Urinary bladder (tissue), 3 donors: ENCODE measurements at regions not wholly inside any gene's neighbourhood (a gene's known extent, or its start where the extent isn't known, plus 50 kb on each side); places are given as distances from the start of the nearest gene placed in this dataset.
"Not testable (repeated sequence)": the region's sequence is repeated elsewhere in the genome, so short reads cannot be mapped to it uniquely, and the experiment has no call there.

Experiments
- DNase-seq: peaks from one replicate; pipeline ENCODE4 v3.0.0-alpha.2; 2015; ENCODE audit errors: extremely low spot score
- H3K27ac ChIP-seq: one replicate; pipeline ENCODE4 v1.5.1; 2013; ENCODE audit warnings: low read depth, mild to moderate bottlenecking, moderate library complexity
- H3K36me3 ChIP-seq: one replicate; pipeline ENCODE4 v1.6.1; 2013; ENCODE audit warnings: mild to moderate bottlenecking, moderate library complexity; ENCODE audit not compliant: insufficient read depth
- H3K4me1 ChIP-seq: one replicate; pipeline ENCODE4 v1.6.1; 2013; ENCODE audit warnings: mild to moderate bottlenecking, moderate library complexity; ENCODE audit not compliant: insufficient read depth
- H3K4me3 ChIP-seq: one replicate; pipeline ENCODE4 v1.5.1; 2013; ENCODE audit warnings: low read depth, low read length
- WGBS: extraction: QIAGEN DNeasy Blood & Tissue Kit; methylation state at CpG from one replicate; pipeline ENCODE4 v1.1.7; 2013; 5-methylcytosine and 5-hydroxymethylcytosine counted together
- donor health status: healthy with polysubstance abuse.
- donor health status: healthy.

- DNase-seq = no peak
- Histone ChIP-seq H3K36me3 (no peaks in the 10 kb centered on the region), H3K27ac (no peak overlapping the region), H3K4me1 (no peaks in the 10 kb centered on the region), H3K4me3 (no peak overlapping the region)
- 39% methylated on average over 6 of the region's 6 CpGs for WGBS
These were observed 637.0 kb downstream of the COL12A1 start for GRCh38 chr6:74568861-74569260.

GRCh38 chr6:74567923-74568290, 637.9 kb downstream of the COL12A1 start:
- not testable (repeated sequence) for H3K36me3 ChIP-seq, DNase-seq, H3K4me3 ChIP-seq, H3K27ac ChIP-seq, H3K4me1 ChIP-seq
- WGBS = 96% methylated on average over 4 of the region's 4 CpGs

- Histone ChIP-seq H3K36me3 (no peaks in the 10 kb centered on the region), H3K4me3 (no peak overlapping the region), H3K4me1 (no peaks in the 10 kb centered on the region), H3K27ac (no peak overlapping the region)
- WGBS = 95% methylated on average over 7 of the region's 7 CpGs
- no peak for DNase-seq
These were observed 638.5 kb downstream of the COL12A1 start for GRCh38 chr6:74567281-74567922.

GRCh38 chr6:74557236-74557635, 648.6 kb downstream of the COL12A1 start:
- DNase-seq = no peak
- Histone ChIP-seq H3K4me1 (no peaks in the 10 kb centered on the region), H3K4me3 (no peak overlapping the region), H3K27ac (no peak overlapping the region), H3K36me3 (no peaks in the 10 kb centered on the region)

GRCh38 chr6:74554041-74554440, 651.8 kb downstream of the COL12A1 start:
- Histone ChIP-seq H3K36me3 (no peaks in the 10 kb centered on the region), H3K27ac (no peak overlapping the region), H3K4me1 (no peaks in the 10 kb centered on the region), H3K4me3 (no peak overlapping the region)
- 50% methylated on average over 2 of the region's 2 CpGs for WGBS
- DNase-seq = no peak

- Histone ChIP-seq H3K4me1 (no peaks in the 10 kb centered on the region), H3K27ac (no peak overlapping the region), H3K36me3 (no peaks in the 10 kb centered on the region), H3K4me3 (no peak overlapping the region)
- no peak for DNase-seq
These were observed 654.0 kb downstream of the COL12A1 start for GRCh38 chr6:74551896-74552295.

- Histone ChIP-seq H3K4me1 (no peaks in the 10 kb centered on the region), H3K4me3 (no peak overlapping the region), H3K36me3 (no peaks in the 10 kb centered on the region), H3K27ac (no peak overlapping the region)
- 79% methylated on average over 6 of the region's 6 CpGs for WGBS
- no peak for DNase-seq
These were observed 655.0 kb downstream of the COL12A1 start for GRCh38 chr6:74550821-74551220.

- DNase-seq = no peak
- no peak overlapping the region for H3K4me3 ChIP-seq
- no peaks in the 10 kb centered on the region for H3K4me1 ChIP-seq
- WGBS = 88% methylated on average over 3 of the region's 3 CpGs
- H3K27ac ChIP-seq = no peak overlapping the region
- no peaks in the 10 kb centered on the region for H3K36me3 ChIP-seq
These were observed 656.1 kb downstream of the COL12A1 start for GRCh38 chr6:74549746-74550145.

GRCh38 chr6:74534465-74535211, 671.2 kb downstream of the COL12A1 start:
- H3K4me1 ChIP-seq = no peaks in the 10 kb centered on the region
- DNase-seq = no peak
- H3K4me3 ChIP-seq = no peak overlapping the region
- no peaks in the 10 kb centered on the region for H3K36me3 ChIP-seq
- 54% methylated on average over 2 of the region's 2 CpGs for WGBS
- no peak overlapping the region for H3K27ac ChIP-seq

- no peak for DNase-seq
- Histone ChIP-seq H3K36me3 (no peaks in the 10 kb centered on the region), H3K4me1 (no peaks in the 10 kb centered on the region), H3K4me3 (no peak overlapping the region), H3K27ac (no peak overlapping the region)
- 31% methylated on average over 1 of the region's 1 CpG for WGBS
These were observed 686.7 kb downstream of the COL12A1 start for GRCh38 chr6:74519163-74519562.

GRCh38 chr6:74518035-74518434, 687.8 kb downstream of the COL12A1 start:
- H3K4me3 ChIP-seq = no peak overlapping the region
- DNase-seq = no peak
- no peaks in the 10 kb centered on the region for H3K36me3 ChIP-seq
- no peaks in the 10 kb centered on the region for H3K4me1 ChIP-seq
- 88% methylated on average over 1 of the region's 1 CpG for WGBS
- H3K27ac ChIP-seq = no peak overlapping the region

- WGBS = 88% methylated on average over 3 of the region's 3 CpGs
- Histone ChIP-seq H3K4me3 (no peak overlapping the region), H3K4me1 (no peaks in the 10 kb centered on the region), H3K27ac (no peak overlapping the region), H3K36me3 (no peaks in the 10 kb centered on the region)
- DNase-seq = no peak
These were observed 695.0 kb downstream of the COL12A1 start for GRCh38 chr6:74510878-74511277.

- no peaks in the 10 kb centered on the region for H3K4me1 ChIP-seq
These were observed 698.2 kb downstream of the COL12A1 start for GRCh38 chr6:74507649-74508048.

GRCh38 chr6:74505391-74505790, 700.5 kb downstream of the COL12A1 start:
- DNase-seq = no peak
- 86% methylated on average over 1 of the region's 1 CpG for WGBS
- Histone ChIP-seq H3K27ac (no peak overlapping the region), H3K36me3 (no peaks in the 10 kb centered on the region), H3K4me3 (no peak overlapping the region), H3K4me1 (no peaks in the 10 kb centered on the region)

More at GRCh38 chr6:74507649-74508048, 698.2 kb downstream of the COL12A1 start:
- WGBS = 61% methylated on average over 1 of the region's 1 CpG
- Histone ChIP-seq H3K36me3 (no peaks in the 10 kb centered on the region), H3K27ac (no peak overlapping the region), H3K4me3 (no peak overlapping the region)
- no peak for DNase-seq
